CD14-positive monocyte (primary cell): ENCODE measurements at regions not wholly inside any gene's neighbourhood (a gene's known extent, or its start where the extent isn't known, plus 50 kb on each side); places are given as distances from the start of the nearest gene placed in this dataset.

Source experiments
- DNase-seq, 3 donors: peaks; one replicate each; pipeline ENCODE4 v3.0.0-alpha.2; 2011 to 2022
- H2AFZ ChIP-seq: 2 replicates; pipeline ENCODE4 v1.6.0; 2012; ENCODE audit warnings: mild to moderate bottlenecking, low read depth, low read length, inconsistent platforms; ENCODE audit not compliant: insufficient read depth, poor library complexity, severe bottlenecking
- H3K27ac ChIP-seq, 2 donors: 1 replicate in 1 of 2; 2 replicates in 1 of 2; pipeline ENCODE4 v1.5.1; 2012 to 2013; ENCODE audit warnings: low read length in 2 of 2, control low read depth in 1 of 2, inconsistent platforms in 1 of 2, low read depth in 1 of 2, mild to moderate bottlenecking in 1 of 2
- H3K27me3 ChIP-seq, 2 donors: one replicate each; pipeline versions ENCODE4 v1.6.0 to v1.6.1; 2011 to 2013; ENCODE audit warnings: low read length in 2 of 2; ENCODE audit not compliant: control insufficient read depth in 2 of 2, insufficient read depth in 2 of 2
- H3K36me3 ChIP-seq, 2 donors: replicated peaks in 1 of 2; 1 replicate in 1 of 2; 2 replicates in 1 of 2; pipeline versions ENCODE4 v1.5.1 to v1.6.1; 2012 to 2013; ENCODE audit warnings: low read length in 2 of 2, control low read depth in 1 of 2, inconsistent platforms in 1 of 2, mild to moderate bottlenecking in 1 of 2; ENCODE audit not compliant: insufficient read depth in 2 of 2, control insufficient read depth in 1 of 2
- H3K4me1 ChIP-seq, 2 donors: 1 replicate in 1 of 2; 2 replicates in 1 of 2; pipeline versions ENCODE4 v1.5.1 to v1.6.1; 2012 to 2013; ENCODE audit warnings: low read length in 2 of 2, control low read depth in 1 of 2, inconsistent platforms in 1 of 2, mild to moderate bottlenecking in 1 of 2, moderate library complexity in 1 of 2; ENCODE audit not compliant: insufficient read depth in 2 of 2, control insufficient read depth in 1 of 2
- H3K4me2 ChIP-seq: replicated peaks from 2 replicates; pipeline ENCODE3; 2012; ENCODE audit warnings: low read length, moderate library complexity, mild to moderate bottlenecking; ENCODE audit not compliant: poor library complexity, severe bottlenecking; ENCODE audit errors: extremely low read depth
- H3K4me3 ChIP-seq, 3 experiments: fragments of 200-600 bp in 1 of 3; sonication (generic) in 1 of 3; replicated peaks in 1 of 3; 1 replicate in 2 of 3; 2 replicates in 1 of 3; pipeline ENCODE4 v1.5.1; 2011 to 2013; ENCODE audit warnings: low read length in 3 of 3, mild to moderate bottlenecking in 3 of 3, control low read depth in 2 of 3, low read depth in 2 of 3, inconsistent platforms in 1 of 3, moderate library complexity in 1 of 3
- H3K79me2 ChIP-seq: 2 replicates; pipeline ENCODE4 v1.6.0; 2012; ENCODE audit warnings: mild to moderate bottlenecking, control low read depth, inconsistent platforms, low read length, moderate library complexity; ENCODE audit not compliant: insufficient read depth
- H3K9ac ChIP-seq: 2 replicates; pipeline ENCODE4 v1.6.0; 2017; ENCODE audit warnings: low read length, mild to moderate bottlenecking; ENCODE audit not compliant: insufficient read depth, poor library complexity, severe bottlenecking
- H3K9me3 ChIP-seq, 2 donors: replicated peaks in 1 of 2; 1 replicate in 1 of 2; 2 replicates in 1 of 2; pipeline versions ENCODE4 v1.5.1 to v1.6.1; 2012 to 2013; ENCODE audit warnings: low read length in 2 of 2, control low read depth in 1 of 2; ENCODE audit not compliant: control insufficient read depth in 1 of 2, insufficient read depth in 1 of 2
- H4K20me1 ChIP-seq: 2 replicates; pipeline ENCODE4 v1.6.0; 2012; ENCODE audit warnings: mild to moderate bottlenecking, low read length, control low read depth, moderate library complexity; ENCODE audit not compliant: insufficient read depth
- H3K27ac Mint-ChIP-seq, 7 donors: one replicate each; pipeline ENCODE4 v1.8.0; 2020; ENCODE audit warnings: mild to moderate bottlenecking in 7 of 7, mixed read lengths in 7 of 7, moderate library complexity in 6 of 7, inconsistent platforms in 2 of 7
- H3K27me3 Mint-ChIP-seq, 3 donors: one replicate each; pipeline ENCODE4 v1.8.0; 2021 to 2022; ENCODE audit warnings: low read depth in 3 of 3, mild to moderate bottlenecking in 3 of 3, mixed read lengths in 3 of 3, moderate library complexity in 3 of 3, inconsistent platforms in 1 of 3
- H3K36me3 Mint-ChIP-seq, 2 donors: one replicate each; pipeline ENCODE4 v1.8.0; 2020; ENCODE audit warnings: mixed read lengths in 2 of 2, inconsistent platforms in 1 of 2, mild to moderate bottlenecking in 1 of 2
- H3K4me1 Mint-ChIP-seq: one replicate; pipeline ENCODE4 v1.8.0; 2020; ENCODE audit warnings: mild to moderate bottlenecking, mixed read lengths
- H3K4me3 Mint-ChIP-seq, 2 donors: one replicate each; pipeline ENCODE4 v1.8.0; 2020; ENCODE audit warnings: mild to moderate bottlenecking in 2 of 2, mixed read lengths in 2 of 2, moderate library complexity in 1 of 2
- H3K9me3 Mint-ChIP-seq, 7 donors: one replicate each; pipeline ENCODE4 v1.8.0; 2020 to 2022; ENCODE audit warnings: mixed read lengths in 7 of 7, mild to moderate bottlenecking in 6 of 7, moderate library complexity in 6 of 7, inconsistent platforms in 2 of 7
- WGBS: methylation state at CpG from one replicate; pipeline ENCODE4 v1.1.5; 2013; ENCODE audit warnings: missing lambda C conversion rate; ENCODE audit not compliant: insufficient coverage; 5-methylcytosine and 5-hydroxymethylcytosine counted together
- intact Hi-C, 2 donors: fragments of 100-400 bp; cut with micrococcal nuclease; formaldehyde crosslinking; loops; one replicate each; pipeline versions ENCODE4 v1.15.0 to v1.15.1; 2023
- TF ChIP-seq, protein P1 (sequence below): fragments of 200-600 bp; IDR thresholded peaks from one replicate; pipeline ENCODE4 v1.8.0; 2022; ENCODE audit warnings: antibody characterized with exemption, mild to moderate bottlenecking

DNA sequence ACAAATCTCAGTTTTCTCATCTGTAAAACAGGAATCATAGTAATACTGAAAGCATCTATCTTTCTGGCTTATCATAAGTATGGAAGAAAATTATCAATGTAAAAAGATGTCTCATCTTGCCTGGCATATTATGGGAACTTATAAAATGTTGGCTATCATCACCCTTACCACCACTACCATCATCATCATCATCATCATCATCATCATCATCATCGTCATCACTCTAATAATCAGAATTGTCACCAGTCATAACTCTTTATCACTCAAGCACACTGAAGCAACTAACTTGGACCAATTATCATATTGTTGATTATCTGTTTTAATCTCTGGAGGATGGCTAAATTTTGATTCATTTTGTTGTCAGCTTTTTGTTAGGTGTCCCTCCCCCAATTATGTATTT is 825.4 kb downstream of the SORCS3 start:
- Mint-ChIP-seq H3K9me3 (peaks cover 0 to 4% (median 1%) of the 10 kb centered on the region in 7 donors), H3K27ac (no peak overlapping the region), H3K4me1 (no peaks in the 10 kb centered on the region), H3K4me3 (no peak overlapping the region), H3K36me3 (no peaks in the 10 kb centered on the region), H3K27me3 (no peaks in the 10 kb centered on the region)
- H3K27me3 ChIP-seq, result no peaks in the 10 kb centered on the region
- H4K20me1 ChIP-seq, result no peaks in the 10 kb centered on the region
- WGBS, result no CpG with 5 or more reads among the region's 1 CpG
- no peak for DNase-seq
- intact Hi-C loops, result no loop called here
- H3K4me1 ChIP-seq, result no peaks in the 10 kb centered on the region
- peaks cover 0 to 4% of the 10 kb centered on the region in 2 donors for H3K9me3 ChIP-seq
- no peak overlapping the region for H3K9ac ChIP-seq
- TF ChIP-seq, protein P1, sequence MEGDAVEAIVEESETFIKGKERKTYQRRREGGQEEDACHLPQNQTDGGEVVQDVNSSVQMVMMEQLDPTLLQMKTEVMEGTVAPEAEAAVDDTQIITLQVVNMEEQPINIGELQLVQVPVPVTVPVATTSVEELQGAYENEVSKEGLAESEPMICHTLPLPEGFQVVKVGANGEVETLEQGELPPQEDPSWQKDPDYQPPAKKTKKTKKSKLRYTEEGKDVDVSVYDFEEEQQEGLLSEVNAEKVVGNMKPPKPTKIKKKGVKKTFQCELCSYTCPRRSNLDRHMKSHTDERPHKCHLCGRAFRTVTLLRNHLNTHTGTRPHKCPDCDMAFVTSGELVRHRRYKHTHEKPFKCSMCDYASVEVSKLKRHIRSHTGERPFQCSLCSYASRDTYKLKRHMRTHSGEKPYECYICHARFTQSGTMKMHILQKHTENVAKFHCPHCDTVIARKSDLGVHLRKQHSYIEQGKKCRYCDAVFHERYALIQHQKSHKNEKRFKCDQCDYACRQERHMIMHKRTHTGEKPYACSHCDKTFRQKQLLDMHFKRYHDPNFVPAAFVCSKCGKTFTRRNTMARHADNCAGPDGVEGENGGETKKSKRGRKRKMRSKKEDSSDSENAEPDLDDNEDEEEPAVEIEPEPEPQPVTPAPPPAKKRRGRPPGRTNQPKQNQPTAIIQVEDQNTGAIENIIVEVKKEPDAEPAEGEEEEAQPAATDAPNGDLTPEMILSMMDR, result no peak
- no peaks in the 10 kb centered on the region for H3K79me2 ChIP-seq
- no peaks in the 10 kb centered on the region for H3K36me3 ChIP-seq
- H3K4me3 ChIP-seq, result no peak overlapping the region
- H3K4me2 ChIP-seq, result no peak overlapping the region
- H2AFZ ChIP-seq, result no peak overlapping the region
- H3K27ac ChIP-seq, result no peak overlapping the region

DNA sequence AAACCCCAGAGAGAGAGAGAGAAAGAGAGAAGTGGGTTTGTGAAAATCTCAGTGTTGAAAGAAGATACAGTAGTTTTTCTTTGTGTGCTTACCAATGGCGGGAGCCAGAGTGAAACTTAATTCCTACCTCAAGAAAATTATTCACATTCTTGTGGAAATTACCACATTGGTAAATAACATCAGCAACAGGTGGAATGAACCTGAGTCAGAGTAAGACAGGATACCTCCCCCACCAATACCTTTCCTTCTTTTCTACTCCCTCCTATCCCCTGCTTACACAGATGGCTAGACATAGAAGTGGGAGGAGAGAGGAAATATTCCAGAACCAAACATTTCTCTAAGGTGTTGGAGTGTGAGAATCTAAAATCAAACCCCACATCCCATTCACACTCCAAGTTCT is 793.9 kb downstream of the SORCS3 start:
- no peak overlapping the region for H3K4me3 Mint-ChIP-seq
- Histone ChIP-seq H3K27ac (no peak overlapping the region), H2AFZ (no peak overlapping the region), H4K20me1 (no peaks in the 10 kb centered on the region), H3K9me3 (peaks cover 0 to 4% of the 10 kb centered on the region in 2 donors), H3K4me2 (no peak overlapping the region), H3K4me1 (no peaks in the 10 kb centered on the region), H3K79me2 (no peaks in the 10 kb centered on the region), H3K9ac (no peak overlapping the region), H3K4me3 (no peak overlapping the region), H3K27me3 (no peaks in the 10 kb centered on the region), H3K36me3 (no peaks in the 10 kb centered on the region)
- intact Hi-C loops, result no loop called here
- H3K36me3 Mint-ChIP-seq, result no peaks in the 10 kb centered on the region
- H3K9me3 Mint-ChIP-seq, result peaks cover 0 to 4% (median 2%) of the 10 kb centered on the region in 7 donors
- TF ChIP-seq, protein P1, result no peak
- WGBS, result no CpG with 5 or more reads among the region's 1 CpG
- H3K27me3 Mint-ChIP-seq, result peaks cover 0 to 2% (median 0%) of the 10 kb centered on the region in 3 donors
- no peaks in the 10 kb centered on the region for H3K4me1 Mint-ChIP-seq
- no peak for DNase-seq
- H3K27ac Mint-ChIP-seq, result no peak overlapping the region
